GM23338 (cell line): ENCODE measurements at regions not wholly inside any gene's neighbourhood (a gene's known extent, or its start where the extent isn't known, plus 50 kb on each side); places are given as distances from the start of the nearest gene placed in this dataset.

Source experiments
- ATAC-seq: fragments of 200-7000 bp; cut with Tn5 transposase; 3 replicates; pipeline ENCODE4 v1.9.1; 2020
- DNase-seq: peaks from one replicate; pipeline ENCODE4 v3.0.0-alpha.2; 2015; ENCODE audit warnings: low spot score
- H2AFZ ChIP-seq: fragments of 200-600 bp; sonication (generic); 2 replicates; pipeline ENCODE4 v1.8.0; 2016; ENCODE audit warnings: antibody characterized with exemption, mild to moderate bottlenecking, moderate library complexity
- H3F3A ChIP-seq: fragments of 200-600 bp; sonication (generic); replicated peaks from 2 replicates; pipeline ENCODE4 v1.8.0; 2017; ENCODE audit warnings: antibody characterized with exemption, mixed run types, low read depth
- H3K27ac ChIP-seq: fragments of 200-600 bp; sonication (generic); 2 replicates; pipeline ENCODE4 v1.6.1; 2016; ENCODE audit warnings: low read depth
- H3K27me3 ChIP-seq: fragments of 200-600 bp; sonication (generic); 2 replicates; pipeline ENCODE4 v1.8.0; 2016; ENCODE audit warnings: mild to moderate bottlenecking, mixed run types, moderate library complexity; ENCODE audit not compliant: insufficient read depth
- H3K36me3 ChIP-seq: fragments of 200-600 bp; sonication (generic); 2 replicates; pipeline ENCODE4 v1.8.0; 2016; ENCODE audit warnings: mild to moderate bottlenecking; ENCODE audit not compliant: insufficient read depth
- H3K4me1 ChIP-seq: fragments of 200-600 bp; sonication (generic); 2 replicates; pipeline ENCODE4 v1.8.0; 2016; ENCODE audit warnings: mild to moderate bottlenecking, moderate library complexity; ENCODE audit not compliant: insufficient read depth
- H3K4me2 ChIP-seq: fragments of 200-600 bp; sonication (generic); 2 replicates; pipeline ENCODE4 v1.7.1; 2017; ENCODE audit warnings: mixed run types
- H3K4me3 ChIP-seq: fragments of 200-600 bp; sonication (generic); 2 replicates; pipeline ENCODE4 v1.6.1; 2016; ENCODE audit warnings: mixed run types
- H3K79me2 ChIP-seq: fragments of 200-600 bp; sonication (generic); replicated peaks from 2 replicates; pipeline ENCODE4 v1.8.0; 2017; ENCODE audit warnings: mild to moderate bottlenecking; ENCODE audit not compliant: insufficient read depth
- H3K9me2 ChIP-seq: fragments of 200-600 bp; sonication (generic); 2 replicates; pipeline ENCODE4 v1.8.0; 2017; ENCODE audit not compliant: insufficient read depth
- H4K20me1 ChIP-seq: fragments of 200-600 bp; sonication (generic); replicated peaks from 2 replicates; pipeline ENCODE4 v1.8.0; 2017; ENCODE audit warnings: mild to moderate bottlenecking; ENCODE audit not compliant: insufficient read depth
- H3K27ac Mint-ChIP-seq: 2 replicates; pipeline ENCODE4 v1.8.0; 2020; ENCODE audit warnings: inconsistent platforms, mild to moderate bottlenecking, moderate library complexity, mixed read lengths
- H3K27me3 Mint-ChIP-seq: 3 replicates; pipeline ENCODE4 v1.8.0; 2022; ENCODE audit warnings: low read depth, mild to moderate bottlenecking, moderate library complexity, mixed read lengths, inconsistent platforms; ENCODE audit not compliant: insufficient read depth, poor library complexity
- H3K36me3 Mint-ChIP-seq: 3 replicates; pipeline ENCODE4 v1.8.0; 2021; ENCODE audit warnings: low read depth, mild to moderate bottlenecking, inconsistent platforms, moderate library complexity, mixed read lengths
- H3K4me1 Mint-ChIP-seq: 3 replicates; pipeline ENCODE4 v1.8.0; 2020; ENCODE audit warnings: mild to moderate bottlenecking, inconsistent platforms, mixed read lengths
- H3K4me3 Mint-ChIP-seq: 3 replicates; pipeline ENCODE4 v1.8.0; 2021; ENCODE audit warnings: moderate library complexity, mild to moderate bottlenecking, inconsistent platforms, mixed read lengths
- H3K9me3 Mint-ChIP-seq: 3 replicates; pipeline ENCODE4 v1.8.0; 2020; ENCODE audit warnings: moderate library complexity, mild to moderate bottlenecking, inconsistent platforms, mixed read lengths
- CREB1 ChIP-seq: fragments of 250-450 bp; sonication (Bioruptor Pico); IDR thresholded peaks from 2 replicates; pipeline ENCODE4 v1.5.0; 2020; ENCODE audit warnings: low read depth, mild to moderate bottlenecking, moderate library complexity
- CTCF ChIP-seq, 2 experiments: fragments of 200-600 bp in 1 of 2; sonication (generic) in 1 of 2; conservative IDR thresholded peaks; 2 replicates each; pipeline versions ENCODE4 v1.5.1 to v1.6.1; 2016 to 2017; ENCODE audit warnings: antibody characterized with exemption in 2 of 2, low read depth in 2 of 2, mild to moderate bottlenecking in 2 of 2, moderate library complexity in 1 of 2
- EZH2 ChIP-seq: fragments of 200-600 bp; sonication (generic); IDR thresholded peaks from one replicate; pipeline ENCODE4 v1.8.0; 2017; ENCODE audit warnings: antibody characterized with exemption, mild to moderate bottlenecking, low read depth; ENCODE audit not compliant: unreplicated experiment
- EZH2phosphoT487 ChIP-seq: fragments of 200-600 bp; sonication (generic); IDR thresholded peaks from one replicate; pipeline ENCODE4 v1.8.1; 2018; ENCODE audit warnings: antibody characterized with exemption; ENCODE audit not compliant: unreplicated experiment
- NANOG ChIP-seq: IDR thresholded peaks from 2 replicates; pipeline ENCODE4 v1.6.1; 2016; ENCODE audit warnings: antibody characterized with exemption, borderline replicate concordance
- POLR2AphosphoS5 ChIP-seq: IDR thresholded peaks from 2 replicates; pipeline ENCODE4 v1.6.1; 2016; ENCODE audit warnings: antibody characterized with exemption, low read depth
- REST ChIP-seq: IDR thresholded peaks from one replicate; pipeline ENCODE4 v1.6.1; 2018; ENCODE audit warnings: antibody characterized with exemption; ENCODE audit not compliant: unreplicated experiment
- ZNF114 ChIP-seq: fragments of 250-450 bp; sonication (Bioruptor Pico); IDR thresholded peaks from 2 replicates; pipeline ENCODE4 v1.5.0; 2020; ENCODE audit warnings: mild to moderate bottlenecking, moderate library complexity
- ZNF462 ChIP-seq: fragments of 250-450 bp; sonication (Bioruptor Pico); IDR thresholded peaks from 2 replicates; pipeline ENCODE4 v1.5.0; 2020; ENCODE audit warnings: mild to moderate bottlenecking, moderate library complexity

GRCh38 chr7:131667699-131668098, 111.3 kb upstream of the PODXL start:
- H3K36me3 ChIP-seq = no peaks in the 10 kb centered on the region
- H3K79me2 ChIP-seq = no peaks in the 10 kb centered on the region
- H3K27me3 Mint-ChIP-seq = no peaks in the 10 kb centered on the region
- H3F3A ChIP-seq = no peaks in the 10 kb centered on the region
- H3K4me2 ChIP-seq = no peak overlapping the region
- H3K9me2 ChIP-seq = no peaks in the 10 kb centered on the region; the same call in 1 of the 2 replicates
- H2AFZ ChIP-seq = no peak overlapping the region
- H3K27ac Mint-ChIP-seq = no peak overlapping the region
- peaks cover 9% of the 10 kb centered on the region; the same call in 2 of the 3 replicates for H3K4me1 Mint-ChIP-seq
- TF ChIP-seq EZH2 (no peak), CTCF (conservative IDR thresholded peaks at IDR 0.05; ENCODE audit: low read depth in 2 of 2) (no peak), ZNF114 (CRISPR knock-in tag) (no peak), EZH2phosphoT487 (no peak), REST (no peak), POLR2AphosphoS5 (no peak), NANOG (no peak), ZNF462 (CRISPR knock-in tag) (no peak), CREB1 (no peak)
- no peaks in the 10 kb centered on the region for H4K20me1 ChIP-seq
- no peak overlapping the region for H3K4me3 Mint-ChIP-seq
- ATAC-seq = no peak
- no peaks in the 10 kb centered on the region for H3K27me3 ChIP-seq
- DNase-seq = no peak
- peaks cover 16% of the 10 kb centered on the region for H3K9me3 Mint-ChIP-seq
- no peak overlapping the region for H3K4me3 ChIP-seq
- peaks cover 7% of the 10 kb centered on the region for H3K4me1 ChIP-seq
- H3K36me3 Mint-ChIP-seq = peaks cover 6% of the 10 kb centered on the region; the same call in 1 of the 3 replicates
- no peak overlapping the region for H3K27ac ChIP-seq
